ENCODE measurements at regions not wholly inside any gene's neighbourhood (a gene's known extent, or its start where the extent isn't known, plus 50 kb on each side); places are given as distances from the start of the nearest gene placed in this dataset.

GRCh38 chr5:35363387-35363965 lies 133.2 kb upstream of the PRLR start:
- TF ChIP-seq CTCF (conservative IDR thresholded peaks at IDR 0.05 in 1 of 2, IDR thresholded peaks at IDR 0.05 in 1 of 2; ENCODE audit: extremely low read depth in 1 of 2, insufficient read depth in 1 of 2, low read depth in 1 of 2, low read length in 2 of 2) (no peak), EZH2 (IDR thresholded peaks at IDR 0.05; ENCODE audit: borderline replicate concordance, low read length) (no peak)

Measured in mammary epithelial cell (primary cell).